ENCODE measurements at regions not wholly inside any gene's neighbourhood (a gene's known extent, or its start where the extent isn't known, plus 50 kb on each side); places are given as distances from the start of the nearest gene placed in this dataset.
A peak's percentile ranks its signal among the peaks of the same experiment; 100 is the strongest.

GRCh38 chr5:176732736-176733405 is 77.5 kb upstream of the UNC5A start:
- DNase-seq (ENCODE audit: low spot score): no peak
- in situ Hi-C loops (cut with HindIII; ENCODE audit: low sequenced_read_pairs): no loop called here

DNA sequence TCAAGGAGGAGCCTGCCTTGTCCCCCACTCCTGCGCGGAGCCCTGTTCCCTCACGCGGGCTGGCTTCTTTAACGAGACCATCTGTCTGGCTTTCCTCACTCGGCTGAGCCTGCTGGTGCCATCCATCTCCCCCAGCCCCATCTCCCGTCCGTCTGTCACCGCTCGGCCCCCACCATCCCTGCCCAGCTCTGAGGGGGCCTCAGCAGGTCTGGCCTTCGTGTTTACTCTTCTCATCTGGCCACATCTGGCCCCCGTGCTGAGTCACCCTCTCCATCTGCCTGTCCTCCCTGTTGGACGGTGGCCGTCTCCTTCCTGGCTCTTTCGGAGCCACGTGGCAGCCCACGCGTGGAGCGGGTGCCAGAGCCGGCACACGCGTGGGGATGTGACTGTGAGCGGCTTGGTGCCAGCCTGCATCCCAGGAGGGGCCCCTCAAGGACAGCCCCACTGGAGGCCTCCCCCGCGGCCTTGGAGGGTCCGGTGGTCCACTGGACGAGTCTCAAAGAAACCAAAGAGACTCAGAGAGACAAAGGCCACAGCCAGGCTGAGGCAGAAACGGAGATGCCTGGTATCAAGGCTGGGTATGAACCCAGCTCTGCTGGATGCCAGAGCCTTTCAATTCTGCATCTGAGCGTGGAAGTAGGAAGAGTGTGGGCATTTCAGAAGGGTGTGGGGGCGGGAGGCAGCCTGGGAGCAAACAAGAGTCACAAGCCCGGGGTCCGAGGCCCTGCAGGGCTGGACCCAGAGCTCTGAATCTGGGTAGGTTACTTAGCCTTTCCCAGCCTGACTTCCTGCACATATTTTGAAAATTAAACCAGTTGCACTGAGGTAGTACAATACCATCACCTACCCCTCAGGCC is 76.7 kb upstream of the UNC5A start:
- in situ Hi-C loops (cut with HindIII; ENCODE audit: low sequenced_read_pairs): no loop called here
- no peak for DNase-seq (ENCODE audit: low spot score)

DNA sequence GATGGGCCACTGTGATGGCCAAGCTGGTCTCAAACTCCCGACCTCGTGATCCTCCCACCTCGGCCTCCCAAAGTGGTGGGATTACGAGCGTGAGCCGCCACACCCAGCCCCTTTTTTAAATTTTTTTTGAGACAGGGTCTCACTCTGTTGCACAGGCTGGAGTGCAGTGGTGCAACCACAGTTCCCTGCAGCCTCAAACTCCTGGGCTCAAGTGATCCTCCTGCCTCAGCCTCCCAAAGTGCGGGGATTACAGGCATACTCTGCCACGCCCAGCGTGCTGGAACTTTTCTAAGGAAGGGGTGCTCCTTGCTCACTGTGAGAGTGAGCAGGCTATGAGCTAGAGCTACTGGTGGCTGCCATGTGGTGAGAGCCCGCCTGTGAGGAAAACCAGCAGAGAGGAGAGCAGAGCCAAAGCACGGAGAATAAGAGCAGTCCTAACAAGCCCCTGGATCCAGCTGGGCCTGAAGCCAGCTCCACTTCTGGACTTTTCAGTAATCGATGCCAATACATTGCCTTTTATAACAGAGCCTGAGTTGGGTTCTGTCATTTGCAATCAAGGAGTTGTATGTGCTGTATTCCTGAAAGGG is 75.5 kb upstream of the UNC5A start:
- no peak for DNase-seq (ENCODE audit: low spot score)
- in situ Hi-C loops (cut with HindIII; ENCODE audit: low sequenced_read_pairs): loop anchor here (5.0 kb wide), 1 partner anchor 67 kb away; no protein-coding TSS in a partner anchor

DNA sequence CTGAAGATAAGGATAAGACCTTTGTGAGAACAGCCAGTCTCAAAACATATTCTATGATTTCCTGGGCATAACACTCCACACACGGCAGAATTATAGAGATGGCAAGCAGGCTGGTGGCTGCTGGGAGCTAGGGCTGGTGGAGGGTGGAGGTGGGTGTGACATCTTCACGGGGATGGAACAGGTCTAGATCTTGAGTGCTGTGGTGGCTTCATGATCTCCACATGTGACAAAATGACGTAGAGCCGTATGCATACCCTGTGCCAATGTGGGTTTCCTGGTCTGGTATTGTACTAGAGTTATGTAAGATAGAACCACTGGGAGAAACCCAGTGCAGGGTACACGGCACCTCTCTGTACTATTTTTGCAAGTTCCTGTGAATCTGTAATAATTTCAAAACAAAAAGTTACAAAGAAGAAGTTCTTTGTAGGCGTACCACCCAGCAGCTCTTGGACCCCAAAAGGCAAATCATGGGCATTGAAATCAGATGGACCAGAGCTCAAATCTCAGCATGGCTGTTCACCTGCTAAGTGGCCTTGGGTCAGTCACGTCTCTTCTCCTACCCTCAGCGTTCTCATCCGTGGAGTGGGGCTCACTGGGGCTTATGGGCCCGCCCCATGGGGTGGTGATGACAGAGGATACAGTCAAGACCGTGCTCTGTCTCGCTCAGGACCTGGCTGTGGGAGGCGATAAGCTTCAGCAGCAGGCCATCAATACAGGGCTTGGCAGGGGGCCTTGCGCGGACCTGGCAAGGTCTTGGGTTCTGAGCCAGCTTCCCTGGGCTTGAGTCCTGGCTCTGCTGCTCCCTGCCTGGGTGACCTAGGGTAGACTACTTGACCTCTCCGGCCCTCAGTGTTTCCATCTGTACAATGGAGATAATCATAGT is 74.7 kb upstream of the UNC5A start:
- in situ Hi-C loops (cut with HindIII; ENCODE audit: low sequenced_read_pairs): loop anchor here (5.0 kb wide), 1 partner anchor 67 kb away; no protein-coding TSS in a partner anchor
- no peak for DNase-seq (ENCODE audit: low spot score)

GRCh38 chr5:176736301-176736930 is 73.9 kb upstream of the UNC5A start:
- DNase-seq (ENCODE audit: low spot score): peak; percentile 65
- in situ Hi-C loops (cut with HindIII; ENCODE audit: low sequenced_read_pairs): loop anchor here (5.0 kb wide), 1 partner anchor 66 kb away; no protein-coding TSS in a partner anchor

GRCh38 chr5:176736931-176737745 is 73.2 kb upstream of the UNC5A start:
- in situ Hi-C loops (cut with HindIII; ENCODE audit: low sequenced_read_pairs): loop anchor here (5.0 kb wide), 1 partner anchor 65 kb away; no protein-coding TSS in a partner anchor
- DNase-seq (ENCODE audit: low spot score): peak; percentile 84

DNA sequence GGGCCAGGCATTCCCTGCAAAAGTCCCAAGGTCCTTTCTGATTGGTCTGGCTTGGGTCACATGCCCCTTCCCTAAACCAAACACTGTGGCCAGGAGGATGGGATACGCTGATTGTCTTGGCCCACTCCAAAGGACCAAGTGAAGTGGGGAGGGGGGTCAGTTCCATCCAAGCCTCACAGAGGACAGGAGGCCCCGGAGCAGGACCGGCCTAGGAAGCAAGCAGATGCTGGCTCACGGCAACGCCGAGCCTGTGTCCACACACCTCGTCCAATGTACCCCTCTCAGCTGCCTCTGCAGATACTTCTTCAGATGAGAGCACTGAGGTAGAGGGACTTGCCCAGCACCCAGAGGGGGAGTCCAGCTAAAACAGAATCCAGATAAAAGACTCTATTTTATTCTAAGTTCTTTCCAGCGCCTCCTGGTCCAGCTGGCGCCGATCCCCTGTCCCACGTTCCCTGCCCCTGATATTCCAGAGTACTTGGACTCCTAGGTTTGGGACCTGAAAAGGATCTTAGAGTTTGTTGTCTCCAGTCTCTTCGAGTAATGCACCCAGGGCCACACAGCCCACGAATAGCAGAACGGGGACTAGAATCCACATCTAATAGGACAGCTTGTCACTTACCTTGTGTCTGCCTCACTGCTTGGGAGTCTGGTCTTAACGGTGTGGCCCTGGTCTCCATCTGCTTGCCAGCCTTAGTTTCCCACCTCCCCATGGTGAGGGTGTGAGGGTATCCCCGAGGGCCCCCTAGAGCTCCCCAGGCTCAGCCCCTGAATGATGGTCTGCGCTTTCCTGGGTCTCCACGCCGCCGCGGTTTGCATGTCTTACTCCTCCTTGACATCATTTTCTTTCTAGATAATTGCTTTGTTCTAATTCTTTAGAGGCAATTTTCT is 72.4 kb upstream of the UNC5A start:
- no peak for DNase-seq (ENCODE audit: low spot score)
- in situ Hi-C loops (cut with HindIII; ENCODE audit: low sequenced_read_pairs): loop anchor here (5.0 kb wide), 1 partner anchor 64 kb away; no protein-coding TSS in a partner anchor

GRCh38 chr5:176738637-176739250 is 71.6 kb upstream of the UNC5A start:
- in situ Hi-C loops (cut with HindIII; ENCODE audit: low sequenced_read_pairs): loop anchor here (5.0 kb wide), 1 partner anchor 64 kb away; no protein-coding TSS in a partner anchor
- DNase-seq (ENCODE audit: low spot score): peak; percentile 22

- DNase-seq (ENCODE audit: low spot score): peak; percentile 88
- in situ Hi-C loops (cut with HindIII; ENCODE audit: low sequenced_read_pairs): loop anchor here (5.0 kb wide), 1 partner anchor 63 kb away; no protein-coding TSS in a partner anchor
Measured at GRCh38 chr5:176739461-176740051, 70.8 kb upstream of the UNC5A start.

- in situ Hi-C loops (cut with HindIII; ENCODE audit: low sequenced_read_pairs): no loop called here
- peak; percentile 56 for DNase-seq (ENCODE audit: low spot score)
Measured at GRCh38 chr5:176740131-176740701, 70.1 kb upstream of the UNC5A start.

GRCh38 chr5:176740702-176741496 is 69.5 kb upstream of the UNC5A start:
- in situ Hi-C loops (cut with HindIII; ENCODE audit: low sequenced_read_pairs): no loop called here

GRCh38 chr5:176741561-176742211 is 68.7 kb upstream of the UNC5A start:
- in situ Hi-C loops (cut with HindIII; ENCODE audit: low sequenced_read_pairs): no loop called here
- DNase-seq (ENCODE audit: low spot score): no peak

More at GRCh38 chr5:176740702-176741496, 69.5 kb upstream of the UNC5A start:
- peak; percentile 69 for DNase-seq (ENCODE audit: low spot score)

GRCh38 chr5:176742246-176743105 is 67.9 kb upstream of the UNC5A start:
- in situ Hi-C loops (cut with HindIII; ENCODE audit: low sequenced_read_pairs): no loop called here
- DNase-seq (ENCODE audit: low spot score): peak; percentile 40

All from G401 (cell line).